WERI-Rb-1 (cell line): ENCODE measurements at regions not wholly inside any gene's neighbourhood (a gene's known extent, or its start where the extent isn't known, plus 50 kb on each side); places are given as distances from the start of the nearest gene placed in this dataset.

Source experiments
- DNase-seq: peaks from one replicate; pipeline ENCODE4 v3.0.0-alpha.2; 2020
- H3K27ac ChIP-seq: fragments of 250-450 bp; sonication (Bioruptor Pico); 2 replicates; pipeline ENCODE4 v1.5.1; 2020; ENCODE audit warnings: mild to moderate bottlenecking, moderate library complexity
- H3K27me3 ChIP-seq: fragments of 250-450 bp; sonication (Bioruptor Pico); 2 replicates; pipeline ENCODE4 v1.5.1; 2021; ENCODE audit warnings: mild to moderate bottlenecking, low read depth, moderate library complexity; ENCODE audit not compliant: insufficient read depth, severe bottlenecking
- H3K36me3 ChIP-seq: fragments of 250-450 bp; sonication (Bioruptor Pico); 2 replicates; pipeline ENCODE4 v1.5.1; 2020; ENCODE audit warnings: mild to moderate bottlenecking, moderate library complexity
- H3K4me3 ChIP-seq: 2 replicates; pipeline ENCODE4 v1.5.1; 2011; ENCODE audit warnings: low read depth, mild to moderate bottlenecking, control low read depth, low read length
- H3K9me3 ChIP-seq: fragments of 250-450 bp; sonication (Bioruptor Pico); 2 replicates; pipeline ENCODE4 v1.5.1; 2021; ENCODE audit warnings: mild to moderate bottlenecking, moderate library complexity; ENCODE audit not compliant: severe bottlenecking
- TF ChIP-seq, protein P1 (sequence below): IDR thresholded peaks from 2 replicates; pipeline ENCODE4 v1.5.1; 2011; ENCODE audit warnings: low read depth, mild to moderate bottlenecking, control low read depth, inconsistent platforms, low read length

DNA sequence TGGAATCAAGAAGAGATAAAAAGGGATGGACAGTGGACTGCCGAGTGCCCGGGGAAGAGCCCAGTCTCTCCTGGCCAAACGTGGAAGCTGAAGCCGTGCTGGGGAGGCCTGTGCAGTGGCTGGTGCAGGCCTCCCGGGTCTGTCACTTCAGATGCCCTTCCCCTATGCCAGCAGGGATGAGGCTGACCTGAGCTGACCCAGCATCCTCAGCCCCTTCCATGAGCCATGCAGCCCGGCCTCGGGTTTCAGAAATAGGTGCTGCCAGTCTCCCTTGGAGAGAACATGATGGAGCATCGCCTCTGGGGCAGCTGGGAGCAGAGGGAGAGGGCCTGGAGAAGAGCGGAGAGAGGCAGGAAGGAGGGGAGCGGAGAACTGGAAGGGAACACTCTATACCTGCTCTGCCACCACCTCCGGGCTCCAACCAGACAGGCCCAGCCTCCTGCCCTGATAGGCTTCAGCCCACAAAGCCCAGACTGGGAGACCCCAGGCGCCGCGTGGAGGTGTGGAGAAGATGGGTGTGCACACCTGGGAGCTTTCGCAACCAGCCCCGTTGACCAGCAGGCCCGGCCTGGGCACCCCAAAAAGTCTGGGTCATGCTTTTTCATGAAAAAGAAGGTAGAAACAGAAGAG, 68.6 kb upstream of the PPP2R2D start:
- Histone ChIP-seq H3K9me3 (peaks cover 5% of the 10 kb centered on the region), H3K4me3 (no peak overlapping the region), H3K27me3 (no peaks in the 10 kb centered on the region), H3K36me3 (no peaks in the 10 kb centered on the region), H3K27ac (no peak overlapping the region)
- TF ChIP-seq, protein P1, sequence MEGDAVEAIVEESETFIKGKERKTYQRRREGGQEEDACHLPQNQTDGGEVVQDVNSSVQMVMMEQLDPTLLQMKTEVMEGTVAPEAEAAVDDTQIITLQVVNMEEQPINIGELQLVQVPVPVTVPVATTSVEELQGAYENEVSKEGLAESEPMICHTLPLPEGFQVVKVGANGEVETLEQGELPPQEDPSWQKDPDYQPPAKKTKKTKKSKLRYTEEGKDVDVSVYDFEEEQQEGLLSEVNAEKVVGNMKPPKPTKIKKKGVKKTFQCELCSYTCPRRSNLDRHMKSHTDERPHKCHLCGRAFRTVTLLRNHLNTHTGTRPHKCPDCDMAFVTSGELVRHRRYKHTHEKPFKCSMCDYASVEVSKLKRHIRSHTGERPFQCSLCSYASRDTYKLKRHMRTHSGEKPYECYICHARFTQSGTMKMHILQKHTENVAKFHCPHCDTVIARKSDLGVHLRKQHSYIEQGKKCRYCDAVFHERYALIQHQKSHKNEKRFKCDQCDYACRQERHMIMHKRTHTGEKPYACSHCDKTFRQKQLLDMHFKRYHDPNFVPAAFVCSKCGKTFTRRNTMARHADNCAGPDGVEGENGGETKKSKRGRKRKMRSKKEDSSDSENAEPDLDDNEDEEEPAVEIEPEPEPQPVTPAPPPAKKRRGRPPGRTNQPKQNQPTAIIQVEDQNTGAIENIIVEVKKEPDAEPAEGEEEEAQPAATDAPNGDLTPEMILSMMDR, result no peak
- DNase-seq, result no peak

DNA sequence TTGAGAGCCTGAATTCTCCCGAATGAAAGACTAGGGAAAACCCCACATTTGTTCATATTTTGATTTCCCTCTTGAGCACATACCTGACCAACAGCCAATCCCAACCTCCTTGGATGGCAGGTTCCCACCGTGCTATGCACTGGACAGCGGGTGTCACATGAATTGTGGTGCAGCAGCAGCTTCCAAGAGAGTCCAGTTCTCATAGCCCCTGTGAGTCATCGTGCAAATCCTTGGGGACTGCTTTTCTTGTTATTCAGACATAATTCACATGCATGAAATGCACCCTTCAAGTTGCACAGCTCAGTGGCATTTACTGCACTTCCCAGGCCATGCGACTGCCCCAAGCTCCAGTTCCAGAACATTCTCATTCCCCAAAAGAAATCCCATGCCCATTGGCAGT, 67.8 kb upstream of the PPP2R2D start:
- Histone ChIP-seq H3K27ac (no peak overlapping the region), H3K27me3 (no peaks in the 10 kb centered on the region), H3K9me3 (peaks cover 5% of the 10 kb centered on the region), H3K36me3 (no peaks in the 10 kb centered on the region), H3K4me3 (no peak overlapping the region)
- TF ChIP-seq, protein P1, result no peak
- no peak for DNase-seq

DNA sequence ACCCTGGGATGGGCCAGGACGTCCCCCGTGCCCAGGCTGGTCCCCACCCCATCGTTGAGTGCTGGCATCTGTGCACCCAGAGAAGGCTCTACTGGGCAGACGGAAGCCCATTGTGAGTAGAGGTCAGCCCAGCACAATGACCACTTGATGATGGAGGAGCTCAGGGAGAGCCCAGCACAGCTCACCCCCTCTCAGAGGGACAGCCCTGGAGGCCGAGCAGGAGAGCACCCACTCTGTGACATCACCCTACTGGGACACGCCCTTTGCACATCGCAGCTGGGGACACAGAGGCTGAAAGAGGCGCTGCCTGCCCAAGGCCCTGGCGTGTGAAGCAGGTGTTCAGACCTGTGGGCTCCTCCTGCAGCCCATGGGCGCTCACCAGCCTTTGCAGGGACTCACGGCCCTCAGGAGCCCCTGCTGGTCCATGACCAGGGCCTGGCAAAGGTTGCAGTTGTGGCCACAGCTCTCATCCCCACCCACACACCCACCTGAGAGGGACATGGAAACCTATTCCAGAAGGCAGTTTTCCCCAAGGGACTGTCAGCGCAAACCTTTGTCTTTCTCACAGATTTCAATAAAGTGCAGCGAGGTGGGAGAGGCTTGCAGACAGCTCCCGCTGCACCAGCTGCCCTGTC, 67.2 kb upstream of the PPP2R2D start:
- TF ChIP-seq, protein P1, result no peak
- no peak overlapping the region for H3K27ac ChIP-seq
- no peak overlapping the region for H3K4me3 ChIP-seq
- H3K36me3 ChIP-seq, result no peaks in the 10 kb centered on the region
- peaks cover 5% of the 10 kb centered on the region for H3K9me3 ChIP-seq
- no peaks in the 10 kb centered on the region for H3K27me3 ChIP-seq
- no peak for DNase-seq

DNA sequence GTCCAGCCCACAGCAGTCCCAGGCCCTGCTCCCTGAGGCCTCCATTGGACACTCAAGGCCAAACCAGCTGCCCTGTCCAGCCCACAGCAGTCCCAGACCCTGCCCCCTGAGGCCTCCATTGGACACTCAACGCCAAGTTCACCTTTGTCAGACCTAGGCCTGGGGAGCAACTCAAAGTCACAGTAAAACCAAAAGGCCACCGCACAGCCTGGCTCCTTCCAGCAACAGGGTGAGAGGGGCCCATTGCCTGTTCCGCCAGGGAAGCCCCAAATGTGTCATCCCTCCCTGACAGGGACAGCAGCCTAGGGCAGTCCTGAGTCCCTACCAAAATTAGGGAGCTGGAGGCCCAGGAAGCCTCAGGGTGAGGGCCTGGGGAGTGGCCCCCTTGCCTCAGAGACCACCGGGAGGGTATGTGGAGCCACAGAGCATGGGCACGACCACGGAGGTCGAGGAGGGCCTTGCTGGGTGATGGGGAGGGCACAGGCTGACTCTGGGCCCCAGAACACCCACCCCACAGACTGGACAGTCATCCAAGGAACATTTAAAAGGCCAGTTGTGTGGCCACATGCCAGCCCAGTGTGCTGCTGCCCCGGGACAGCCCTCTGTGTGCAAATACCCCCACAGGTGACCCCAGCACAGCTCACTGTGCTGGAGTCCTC, 66.5 kb upstream of the PPP2R2D start:
- Histone ChIP-seq H3K27me3 (no peaks in the 10 kb centered on the region), H3K27ac (no peak overlapping the region), H3K4me3 (no peak overlapping the region)

DNA sequence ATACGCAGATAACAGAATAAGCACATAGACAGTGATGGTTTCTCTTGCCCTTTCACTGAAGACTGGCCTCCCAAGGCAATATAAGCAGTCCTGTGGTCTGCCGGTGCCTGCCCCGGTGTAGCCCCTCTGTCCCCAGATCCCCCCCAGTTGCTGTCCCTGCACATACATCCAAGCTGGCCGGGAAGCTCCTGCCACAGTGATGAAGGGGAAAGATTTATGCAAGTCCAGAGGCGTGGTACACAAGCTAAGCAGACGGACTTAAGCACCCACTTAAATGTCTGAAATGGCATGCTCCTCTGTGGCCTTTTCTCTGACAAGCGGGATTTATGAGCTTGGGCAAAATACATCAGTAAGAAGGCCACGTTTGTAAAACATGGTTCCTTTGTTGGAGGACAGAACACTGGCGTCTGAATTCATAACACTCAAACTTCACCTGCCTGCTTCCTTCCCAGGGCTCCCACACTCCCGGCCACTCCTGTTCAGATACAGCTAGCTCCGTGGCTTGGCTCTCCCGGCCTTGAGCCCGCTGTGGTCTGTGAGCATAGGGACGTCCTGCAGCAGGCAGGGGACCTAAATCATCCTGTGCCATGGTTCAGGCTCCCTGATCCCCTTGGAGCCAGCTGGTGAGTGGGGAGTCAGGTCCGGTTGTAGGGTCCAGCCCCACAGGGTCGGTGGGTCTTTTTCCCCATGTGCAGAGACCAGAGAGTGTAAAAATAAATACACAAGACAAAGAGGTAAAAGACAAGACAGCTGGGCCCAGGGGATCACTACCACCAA, 61.7 kb upstream of the PPP2R2D start:
- H3K27ac ChIP-seq, result no peak overlapping the region
- TF ChIP-seq, protein P1, result no peak
- H3K27me3 ChIP-seq, result no peaks in the 10 kb centered on the region
- no peak overlapping the region for H3K4me3 ChIP-seq
- H3K36me3 ChIP-seq, result no peaks in the 10 kb centered on the region
- peaks cover 5% of the 10 kb centered on the region for H3K9me3 ChIP-seq
- DNase-seq, result no peak

More for the DNA sequence above, 66.5 kb upstream of the PPP2R2D start:
- peaks cover 5% of the 10 kb centered on the region for H3K9me3 ChIP-seq
- TF ChIP-seq, protein P1, result no peak
- peak; percentile 2 for DNase-seq
- no peaks in the 10 kb centered on the region for H3K36me3 ChIP-seq
